Breast epithelium (tissue), 4 donors: ENCODE measurements at regions not wholly inside any gene's neighbourhood (a gene's known extent, or its start where the extent isn't known, plus 50 kb on each side); places are given as distances from the start of the nearest gene placed in this dataset.

Experiments used
- DNase-seq, 2 donors: peaks; one replicate each; pipeline ENCODE4 v3.0.0-alpha.2; 2019; ENCODE audit warnings: low spot score in 2 of 2
- H3K27ac ChIP-seq, 2 donors: fragments of 200-600 bp; sonication (generic) in 1 of 2; one replicate each; pipeline ENCODE4 v1.5.1; 2016 to 2019; ENCODE audit warnings: mild to moderate bottlenecking in 1 of 2
- H3K27me3 ChIP-seq, 2 donors: fragments of 200-600 bp; sonication (generic) in 1 of 2; one replicate each; pipeline versions ENCODE4 v1.5.1 to v1.6.0; 2017 to 2019; ENCODE audit warnings: control low read depth in 1 of 2, mild to moderate bottlenecking in 1 of 2
- H3K36me3 ChIP-seq: fragments of 200-600 bp; one replicate; pipeline ENCODE4 v1.5.1; 2019
- H3K4me1 ChIP-seq, 2 donors: fragments of 200-600 bp; sonication (generic); one replicate each; pipeline ENCODE4 v1.5.1; 2016 to 2019; ENCODE audit warnings: control low read depth in 1 of 2
- H3K4me3 ChIP-seq, 3 donors: fragments of 200-600 bp; sonication (generic); 1 replicate in 2 of 3; 2 replicates in 1 of 3; pipeline ENCODE4 v1.5.1; 2016 to 2019; ENCODE audit warnings: mild to moderate bottlenecking in 3 of 3, moderate library complexity in 2 of 3
- H3K9me3 ChIP-seq, 2 donors: fragments of 200-600 bp; sonication (generic) in 1 of 2; one replicate each; pipeline ENCODE4 v1.5.1; 2016 to 2019; ENCODE audit warnings: control low read depth in 1 of 2
- CTCF ChIP-seq, 3 donors: fragments of 450-650 bp; IDR thresholded peaks; one replicate each; pipeline ENCODE4 v1.5.1; 2016 to 2017; ENCODE audit warnings: antibody characterized with exemption in 3 of 3, mild to moderate bottlenecking in 3 of 3, moderate library complexity in 3 of 3
- POLR2A ChIP-seq: fragments of 450-650 bp; IDR thresholded peaks from one replicate; pipeline ENCODE4 v1.6.1; 2016; ENCODE audit warnings: antibody characterized with exemption, mild to moderate bottlenecking, moderate library complexity
- POLR2AphosphoS5 ChIP-seq, 3 donors: sonication (generic); formaldehyde crosslinking; IDR thresholded peaks; one replicate each; pipeline ENCODE4 v1.6.1; 2017; ENCODE audit warnings: antibody characterized with exemption in 3 of 3
- intact Hi-C: fragments of 100-400 bp; cut with DNase I; formaldehyde crosslinking; loops from one replicate; pipeline ENCODE4 v1.15.1; 2023; ENCODE audit warnings: low total_unique reads

GRCh38 chr17:72287586-72287985 lies 166.8 kb downstream of the SOX9 start:
- Histone ChIP-seq H3K4me1 (peaks cover 0 to 5% of the 10 kb centered on the region in 2 donors), H3K9me3 (no peaks in the 10 kb centered on the region), H3K36me3 (no peaks in the 10 kb centered on the region), H3K27ac (no peak overlapping the region), H3K4me3 (no peak overlapping the region), H3K27me3 (no peaks in the 10 kb centered on the region)
- intact Hi-C loops, result no loop called here
- DNase-seq, result peak in 1 of 2 donors; percentile 65
- TF ChIP-seq POLR2AphosphoS5 (IDR thresholded peaks at IDR 0.05) (no peak), POLR2A (no peak), CTCF (IDR thresholded peaks at IDR 0.05) (peak in 1 of 3 donors; percentile 19)

- Histone ChIP-seq H3K4me1 (no peaks in the 10 kb centered on the region), H3K27me3 (no peaks in the 10 kb centered on the region), H3K4me3 (no peak overlapping the region), H3K9me3 (no peaks in the 10 kb centered on the region), H3K36me3 (no peaks in the 10 kb centered on the region), H3K27ac (no peak overlapping the region)
- intact Hi-C loops, result no loop called here
- TF ChIP-seq CTCF (IDR thresholded peaks at IDR 0.05) (no peak), POLR2AphosphoS5 (IDR thresholded peaks at IDR 0.05) (no peak), POLR2A (no peak)
- DNase-seq, result no peak
Observed at GRCh38 chr17:72294487-72294893, 173.7 kb downstream of the SOX9 start.

GRCh38 chr17:72295916-72296315 lies 175.1 kb downstream of the SOX9 start:
- no peak for DNase-seq
- H3K9me3 ChIP-seq, result no peaks in the 10 kb centered on the region
- no peaks in the 10 kb centered on the region for H3K27me3 ChIP-seq
- H3K36me3 ChIP-seq, result no peaks in the 10 kb centered on the region
- H3K27ac ChIP-seq, result no peak overlapping the region
- TF ChIP-seq POLR2A, result no peak
- intact Hi-C loops, result no loop called here
- H3K4me1 ChIP-seq, result no peaks in the 10 kb centered on the region
- H3K4me3 ChIP-seq, result no peak overlapping the region

- H3K4me1 ChIP-seq, result no peaks in the 10 kb centered on the region
- H3K4me3 ChIP-seq, result no peak overlapping the region
- intact Hi-C loops, result no loop called here
- H3K36me3 ChIP-seq, result no peaks in the 10 kb centered on the region
- no peaks in the 10 kb centered on the region for H3K9me3 ChIP-seq
- TF ChIP-seq POLR2AphosphoS5 (IDR thresholded peaks at IDR 0.05) (no peak), CTCF (IDR thresholded peaks at IDR 0.05) (no peak), POLR2A (no peak)
- H3K27ac ChIP-seq, result no peak overlapping the region
- H3K27me3 ChIP-seq, result no peaks in the 10 kb centered on the region
- DNase-seq, result no peak
Observed at GRCh38 chr17:72296456-72296855, 175.6 kb downstream of the SOX9 start.

- Histone ChIP-seq H3K4me3 (no peak overlapping the region), H3K27ac (no peak overlapping the region), H3K4me1 (no peaks in the 10 kb centered on the region), H3K9me3 (no peaks in the 10 kb centered on the region), H3K36me3 (no peaks in the 10 kb centered on the region), H3K27me3 (no peaks in the 10 kb centered on the region)
- TF ChIP-seq POLR2A (no peak), POLR2AphosphoS5 (IDR thresholded peaks at IDR 0.05) (no peak)
- no peak for DNase-seq
- intact Hi-C loops, result no loop called here
Observed at GRCh38 chr17:72297326-72298115, 176.7 kb downstream of the SOX9 start.

- Histone ChIP-seq H3K36me3 (no peaks in the 10 kb centered on the region), H3K27me3 (no peaks in the 10 kb centered on the region), H3K9me3 (no peaks in the 10 kb centered on the region), H3K4me1 (no peaks in the 10 kb centered on the region), H3K27ac (no peak overlapping the region), H3K4me3 (no peak overlapping the region)
- TF ChIP-seq POLR2A (no peak), CTCF (IDR thresholded peaks at IDR 0.05) (no peak), POLR2AphosphoS5 (IDR thresholded peaks at IDR 0.05) (no peak)
- no peak for DNase-seq
- intact Hi-C loops, result no loop called here
Observed at GRCh38 chr17:72299100-72299499, 178.3 kb downstream of the SOX9 start.
